WTC11 (cell line): ENCODE measurements at regions not wholly inside any gene's neighbourhood (a gene's known extent, or its start where the extent isn't known, plus 50 kb on each side); places are given as distances from the start of the nearest gene placed in this dataset.

Experiments used
- NFYB ChIP-seq: sonication (generic); formaldehyde crosslinking; conservative IDR thresholded peaks from 2 replicates; pipeline ENCODE4 v1.8.0; 2022; ENCODE audit warnings: low read depth, missing genetic modification reagents
- ZNF423 ChIP-seq: fragments of 250-450 bp; sonication (Bioruptor Pico); IDR thresholded peaks from 2 replicates; pipeline ENCODE4 v2.1.2; 2022; ENCODE audit warnings: mild to moderate bottlenecking, moderate library complexity
- TF ChIP-seq, protein P1 (sequence below): fragments of 200-600 bp; IDR thresholded peaks from 2 replicates; pipeline ENCODE4 v1.8.0; 2022; ENCODE audit warnings: antibody characterized with exemption

DNA sequence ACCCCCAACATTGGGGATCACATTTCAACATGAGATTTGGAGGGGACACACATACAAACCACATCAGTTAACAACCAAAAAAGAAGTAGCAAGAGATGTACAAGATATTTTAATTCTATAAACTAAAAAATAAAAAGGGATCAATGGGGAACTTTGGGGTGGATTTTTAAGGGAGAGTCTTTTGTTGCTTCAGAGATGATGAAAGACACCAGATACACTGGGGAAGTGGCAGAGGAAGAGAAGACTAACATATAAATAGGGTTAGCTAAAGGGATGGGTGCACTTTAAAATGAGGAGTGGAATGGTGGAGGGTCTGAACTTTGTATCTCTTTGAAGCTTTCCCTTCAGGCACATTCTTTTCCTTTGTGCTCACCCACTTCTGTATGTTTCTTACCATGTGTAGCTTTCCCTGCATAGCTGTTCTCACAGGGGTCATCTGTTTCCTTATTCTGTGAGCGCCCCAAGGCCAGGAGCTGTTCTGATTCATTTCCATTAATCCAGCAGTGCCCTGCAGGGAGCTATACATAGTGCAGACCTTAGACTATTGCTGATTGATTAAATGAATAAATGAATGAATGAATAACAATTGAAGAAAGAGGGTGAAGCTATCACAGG lies 531.6 kb upstream of the KLF4 start:
- TF ChIP-seq, protein P1, sequence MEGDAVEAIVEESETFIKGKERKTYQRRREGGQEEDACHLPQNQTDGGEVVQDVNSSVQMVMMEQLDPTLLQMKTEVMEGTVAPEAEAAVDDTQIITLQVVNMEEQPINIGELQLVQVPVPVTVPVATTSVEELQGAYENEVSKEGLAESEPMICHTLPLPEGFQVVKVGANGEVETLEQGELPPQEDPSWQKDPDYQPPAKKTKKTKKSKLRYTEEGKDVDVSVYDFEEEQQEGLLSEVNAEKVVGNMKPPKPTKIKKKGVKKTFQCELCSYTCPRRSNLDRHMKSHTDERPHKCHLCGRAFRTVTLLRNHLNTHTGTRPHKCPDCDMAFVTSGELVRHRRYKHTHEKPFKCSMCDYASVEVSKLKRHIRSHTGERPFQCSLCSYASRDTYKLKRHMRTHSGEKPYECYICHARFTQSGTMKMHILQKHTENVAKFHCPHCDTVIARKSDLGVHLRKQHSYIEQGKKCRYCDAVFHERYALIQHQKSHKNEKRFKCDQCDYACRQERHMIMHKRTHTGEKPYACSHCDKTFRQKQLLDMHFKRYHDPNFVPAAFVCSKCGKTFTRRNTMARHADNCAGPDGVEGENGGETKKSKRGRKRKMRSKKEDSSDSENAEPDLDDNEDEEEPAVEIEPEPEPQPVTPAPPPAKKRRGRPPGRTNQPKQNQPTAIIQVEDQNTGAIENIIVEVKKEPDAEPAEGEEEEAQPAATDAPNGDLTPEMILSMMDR, result no peak
- TF ChIP-seq NFYB (no peak), ZNF423 (CRISPR knock-in tag) (no peak)
